D721Med (cell line): ENCODE measurements at regions not wholly inside any gene's neighbourhood (a gene's known extent, or its start where the extent isn't known, plus 50 kb on each side); places are given as distances from the start of the nearest gene placed in this dataset.

ENCODE experiments used
- DNase-seq: peaks from one replicate; pipeline ENCODE4 v3.0.0; 2011; ENCODE audit warnings: low spot score; ENCODE audit not compliant: insufficient read length
- FAIRE-seq: peaks from 2 replicates; lab custom pipeline; 2011; peaks lifted over from hg19 to GRCh38; lab: Jason Lieb, UNC
- CTCF ChIP-seq: IDR thresholded peaks from 2 replicates; pipeline ENCODE4 v1.5.1; 2012; ENCODE audit warnings: mild to moderate bottlenecking, control low read depth; ENCODE audit not compliant: insufficient read depth; ENCODE audit errors: missing control alignments

- DNase-seq, result no peak
- no peak for TF ChIP-seq CTCF
- FAIRE-seq, result no peak
These were observed 111.0 kb upstream of the PLCXD3 start for GRCh38 chr5:41621420-41621819.

- DNase-seq (no peak), FAIRE-seq (no peak)
- no peak for TF ChIP-seq CTCF
These were observed 107.6 kb upstream of the PLCXD3 start for GRCh38 chr5:41617843-41618515.

GRCh38 chr5:41610386-41610785 lies 100.0 kb upstream of the PLCXD3 start:
- DNase-seq, result no peak
- FAIRE-seq, result no peak
- no peak for TF ChIP-seq CTCF

- FAIRE-seq, result no peak
These were observed 90.3 kb upstream of the PLCXD3 start for GRCh38 chr5:41600731-41601130.

GRCh38 chr5:41598011-41598410 lies 87.6 kb upstream of the PLCXD3 start:
- DNase-seq (no peak), FAIRE-seq (no peak)
- TF ChIP-seq CTCF, result no peak

More at GRCh38 chr5:41600731-41601130, 90.3 kb upstream of the PLCXD3 start:
- no peak for TF ChIP-seq CTCF
- no peak for DNase-seq

GRCh38 chr5:41587668-41588067 lies 77.3 kb upstream of the PLCXD3 start:
- TF ChIP-seq CTCF, result no peak
- no peak for FAIRE-seq
- no peak for DNase-seq

GRCh38 chr5:41575110-41575779 lies 64.8 kb upstream of the PLCXD3 start:
- no peak for FAIRE-seq
- TF ChIP-seq CTCF, result no peak
- no peak for DNase-seq
